HG02623 (cell line): ENCODE measurements at regions not wholly inside any gene's neighbourhood (a gene's known extent, or its start where the extent isn't known, plus 50 kb on each side); places are given as distances from the start of the nearest gene placed in this dataset.
A peak's percentile ranks its signal among the peaks of the same experiment; 100 is the strongest.

Experiments used
- ATAC-seq: cut with Tn5 transposase; IDR thresholded peaks from one replicate; pipeline ENCODE4 v1.9.1; 2021; ENCODE audit warnings: moderate library complexity; ENCODE audit not compliant: unreplicated experiment

DNA sequence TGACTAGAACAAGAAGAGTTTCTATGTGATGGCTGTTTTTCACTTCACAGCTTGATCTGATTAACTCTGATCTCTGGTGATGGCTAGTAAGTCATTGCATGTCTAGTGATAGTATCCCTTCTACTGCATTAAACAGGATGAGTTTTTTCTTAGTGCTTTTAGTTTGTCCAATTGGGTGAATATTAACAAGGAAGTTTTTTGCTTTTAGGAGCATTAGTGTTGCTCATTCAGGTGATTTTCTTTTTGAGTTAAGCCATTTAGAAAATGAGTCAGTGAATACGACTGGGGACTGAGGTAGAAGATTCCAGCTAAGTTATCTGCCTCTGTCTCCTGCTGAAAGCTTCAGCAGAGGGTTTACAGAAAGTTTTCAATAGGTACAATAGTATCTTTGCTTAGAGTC, 306.7 kb downstream of the PIK3C3 start:
- no peak for ATAC-seq

DNA sequence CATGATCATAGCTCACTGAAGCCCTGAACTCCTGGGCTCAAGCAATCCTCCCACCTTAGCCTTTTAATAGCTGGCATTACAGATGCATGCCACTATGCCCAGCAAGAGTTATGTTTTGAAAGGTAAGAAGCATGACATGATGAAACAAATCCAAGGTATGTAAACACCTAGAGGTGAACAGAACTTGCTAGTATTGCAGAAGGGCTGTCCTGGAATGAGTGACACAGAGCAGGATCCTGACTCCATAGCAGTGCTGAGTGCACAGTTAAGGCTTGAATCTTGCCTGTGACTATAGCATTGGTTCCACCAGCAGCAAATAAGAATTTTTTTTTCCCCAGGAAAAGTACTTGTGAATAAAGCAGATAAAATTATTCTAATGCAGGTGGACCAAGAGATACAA, 309.5 kb downstream of the PIK3C3 start:
- ATAC-seq: no peak

DNA sequence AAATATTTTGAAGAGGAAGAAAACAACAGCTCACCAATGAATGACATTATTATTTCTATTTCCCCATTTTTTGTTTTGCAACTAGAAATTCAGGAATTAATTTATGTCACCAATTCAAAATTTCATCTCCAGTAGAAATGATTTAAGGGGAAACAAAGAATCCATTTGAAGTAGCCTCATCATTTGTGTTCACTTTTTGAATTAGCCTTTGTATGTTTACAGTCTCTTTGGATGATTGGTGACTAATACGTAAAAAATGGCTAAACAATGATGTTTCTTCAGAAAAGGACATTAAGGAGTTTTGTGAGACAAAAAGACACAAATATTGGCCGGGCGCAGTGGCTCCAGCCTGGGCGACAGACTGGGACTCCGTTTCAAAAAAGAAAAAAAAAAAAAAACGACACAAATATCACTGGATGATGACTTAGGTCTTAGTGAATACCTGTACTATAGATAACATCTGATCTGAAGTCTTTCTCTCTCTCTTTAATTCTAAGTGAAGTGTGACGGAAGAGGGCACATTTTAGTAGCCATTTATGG, 313.2 kb downstream of the PIK3C3 start:
- ATAC-seq: no peak

GRCh38 chr18:42268798-42269197, 313.8 kb downstream of the PIK3C3 start:
- no peak for ATAC-seq

- ATAC-seq: no peak
Measured at GRCh38 chr18:42271647-42272414, 316.8 kb downstream of the PIK3C3 start.

- peak; percentile 47 for ATAC-seq
Measured at GRCh38 chr18:42274488-42275137, 319.6 kb downstream of the PIK3C3 start.

- ATAC-seq: no peak
Measured at GRCh38 chr18:42275138-42275535, 320.1 kb downstream of the PIK3C3 start.

GRCh38 chr18:42275949-42276730, 321.1 kb downstream of the PIK3C3 start:
- ATAC-seq: no peak

DNA sequence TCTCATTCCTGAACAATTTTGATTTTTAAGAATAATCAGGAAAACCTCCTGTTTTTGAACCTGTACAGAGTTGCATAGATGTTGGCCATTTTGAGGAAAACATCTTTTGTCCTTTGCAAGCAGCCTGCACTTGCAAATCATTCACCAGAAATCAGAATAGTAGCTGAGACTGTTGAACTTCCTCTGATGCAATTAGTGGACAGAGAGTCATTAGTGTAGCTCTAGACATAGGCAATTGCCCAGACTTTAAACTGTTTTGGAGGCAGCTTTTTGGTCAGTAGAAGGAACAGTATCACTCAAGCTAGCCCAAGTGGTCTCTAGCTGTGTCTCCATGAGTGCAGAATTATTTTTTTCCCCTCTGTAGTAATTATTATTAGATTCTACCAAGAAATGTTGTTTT, 326.1 kb downstream of the PIK3C3 start:
- ATAC-seq: no peak

- ATAC-seq: no peak
Measured at GRCh38 chr18:42281851-42282250, 326.8 kb downstream of the PIK3C3 start.

- no peak for ATAC-seq
Measured at GRCh38 chr18:42287047-42287446, 332.0 kb downstream of the PIK3C3 start.

DNA sequence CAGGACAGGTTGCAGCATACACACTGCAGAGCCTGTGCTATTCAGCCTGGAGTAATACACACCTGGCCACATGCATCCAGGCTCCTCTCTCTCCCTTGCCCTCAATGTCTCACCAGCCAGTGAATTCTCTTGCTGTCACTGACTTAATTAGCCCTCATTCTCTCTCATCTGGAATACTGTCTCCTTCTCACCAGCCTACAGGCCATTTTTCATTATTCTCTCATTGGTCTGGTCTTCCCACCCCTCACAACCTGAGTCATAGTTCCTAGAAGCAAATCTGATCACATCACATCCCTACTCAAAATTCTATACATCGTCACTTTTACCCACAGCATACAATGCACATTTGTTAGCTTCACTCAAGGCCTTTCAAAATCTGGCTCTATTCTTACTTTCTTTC, 333.1 kb downstream of the PIK3C3 start:
- no peak for ATAC-seq

DNA sequence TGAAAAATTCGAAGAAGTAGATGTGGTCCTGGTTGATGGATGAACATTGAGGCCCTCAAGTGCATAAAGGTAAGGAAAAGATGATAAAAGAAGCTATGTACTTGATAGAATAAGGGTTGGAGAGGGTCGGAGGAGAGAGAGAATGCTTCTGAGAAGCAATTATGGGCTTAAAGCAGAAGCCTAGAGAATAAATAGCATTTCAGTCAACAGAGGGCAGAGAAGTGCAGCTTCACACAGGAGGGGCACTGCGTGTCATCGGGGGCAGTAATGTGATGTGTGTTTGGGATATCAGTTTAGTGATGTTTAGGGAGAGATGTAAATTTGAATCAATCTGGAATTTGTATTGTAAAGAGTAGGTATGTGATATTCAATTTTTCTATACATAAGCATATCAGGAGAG, 334.5 kb downstream of the PIK3C3 start:
- no peak for ATAC-seq

DNA sequence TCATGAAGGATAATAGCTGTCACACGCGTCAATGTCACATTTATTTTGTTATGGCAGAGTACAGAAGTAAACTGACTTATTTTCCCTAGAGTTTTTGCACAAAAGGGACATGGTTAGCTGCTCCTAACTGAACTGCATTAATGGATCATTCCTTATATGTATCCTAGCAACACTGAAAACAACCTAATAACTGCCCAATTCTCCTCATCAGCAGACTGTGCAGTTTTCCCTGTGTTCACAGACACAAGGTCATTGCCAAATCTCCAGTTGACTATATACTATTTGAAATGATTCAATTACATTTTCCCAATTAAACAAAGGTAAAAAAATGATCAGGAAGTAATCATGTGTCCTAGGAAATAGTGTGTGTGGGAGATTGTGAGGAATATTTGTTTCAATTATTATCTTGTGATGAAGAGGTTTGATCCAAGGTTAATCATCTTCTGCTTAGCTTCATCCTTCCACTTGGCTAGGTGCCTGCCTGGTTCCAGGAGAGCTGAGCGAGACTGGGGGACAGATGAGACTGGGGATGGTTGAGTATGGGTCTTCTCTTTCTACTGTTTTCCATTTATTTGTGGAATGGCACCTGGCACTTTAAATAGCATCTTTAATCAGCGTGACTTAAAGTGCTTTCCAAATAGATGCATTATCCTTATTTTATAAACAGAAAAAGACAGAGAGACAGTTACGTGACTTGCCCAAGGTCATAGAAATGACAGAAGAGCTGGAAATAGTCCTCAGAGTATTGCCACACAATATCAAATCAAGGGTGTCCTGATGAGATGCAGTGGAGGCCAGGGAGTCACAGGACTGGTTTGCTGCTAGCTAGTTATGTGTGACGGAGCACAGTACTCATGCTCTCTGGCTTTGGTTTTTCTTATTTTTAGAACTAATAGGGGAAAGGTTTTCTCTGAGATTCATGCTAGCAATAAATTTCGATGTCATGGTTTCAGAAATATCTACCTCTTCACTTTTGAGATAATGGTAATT, 335.6 kb downstream of the PIK3C3 start:
- no peak for ATAC-seq

DNA sequence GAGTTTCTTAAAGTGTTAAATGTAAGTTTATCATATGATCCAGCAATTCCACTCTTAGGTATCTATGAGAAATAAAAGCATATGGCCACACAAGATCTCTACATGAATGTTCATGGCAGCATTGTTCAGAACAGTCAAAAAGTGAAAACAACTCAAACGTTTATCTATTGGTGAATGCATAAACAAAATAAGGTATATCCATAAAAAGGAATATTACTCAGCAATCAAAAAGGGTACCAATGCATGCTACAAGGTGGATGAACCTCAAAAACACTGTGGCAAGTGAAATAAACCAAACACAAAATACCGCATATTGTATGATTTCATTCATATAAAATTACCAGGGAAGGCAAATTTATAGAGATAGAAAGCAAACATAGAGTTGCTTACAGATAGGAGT, 337.6 kb downstream of the PIK3C3 start:
- ATAC-seq: no peak

DNA sequence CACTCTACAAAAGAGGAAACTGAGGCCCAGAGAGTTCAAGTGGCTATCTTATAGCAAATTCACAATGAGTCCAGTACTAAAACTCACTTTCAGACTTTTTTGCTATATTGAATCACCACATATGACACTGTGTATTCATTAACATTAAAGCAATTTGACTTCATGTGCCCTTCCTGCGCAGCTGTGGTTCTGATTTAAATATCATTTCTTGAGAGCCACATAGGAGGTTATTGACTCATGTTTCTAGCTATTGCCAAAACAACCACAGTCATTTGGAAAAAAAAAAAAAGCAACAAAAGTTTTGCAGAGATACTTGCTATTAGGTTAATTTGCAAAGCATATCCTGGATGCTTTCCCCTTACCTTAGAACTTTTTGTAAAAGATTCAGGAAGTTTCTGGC, 341.2 kb downstream of the PIK3C3 start:
- ATAC-seq: no peak

DNA sequence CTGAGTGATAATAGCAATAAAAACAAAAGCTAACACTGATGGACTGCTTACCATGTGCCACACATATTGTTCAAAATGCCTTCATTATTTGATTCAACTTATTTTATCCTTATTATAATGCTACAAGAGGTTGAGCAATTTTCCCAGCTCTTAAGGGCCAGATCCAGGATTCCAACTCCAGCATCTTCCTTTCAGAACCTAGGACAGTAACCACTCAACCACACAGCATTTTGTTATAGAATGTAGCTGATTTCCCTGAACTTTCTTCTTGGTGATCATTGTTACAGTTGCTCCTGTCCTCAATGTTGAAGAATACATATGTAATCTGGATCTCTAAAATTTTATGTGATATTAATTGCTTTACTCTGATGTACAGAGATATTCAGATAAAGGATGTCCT, 341.7 kb downstream of the PIK3C3 start:
- ATAC-seq: no peak

GRCh38 chr18:42298759-42299675, 344.0 kb downstream of the PIK3C3 start:
- peak; percentile 90 for ATAC-seq

GRCh38 chr18:42305869-42306593, 351.0 kb downstream of the PIK3C3 start:
- ATAC-seq: no peak
